Neural cell (in vitro differentiated cells): ENCODE measurements at regions not wholly inside any gene's neighbourhood (a gene's known extent, or its start where the extent isn't known, plus 50 kb on each side); places are given as distances from the start of the nearest gene placed in this dataset.

Source experiments
- EP300 ChIP-seq: fragments of 450-650 bp; conservative IDR thresholded peaks from 2 replicates; pipeline ENCODE4 v1.6.1; 2014; ENCODE audit warnings: antibody characterized with exemption, mild to moderate bottlenecking, moderate library complexity; ENCODE audit not compliant: poor library complexity, severe bottlenecking
- REST ChIP-seq: IDR thresholded peaks from 2 replicates; pipeline ENCODE4 v1.6.1; 2012; ENCODE audit warnings: borderline replicate concordance
- TF ChIP-seq, protein P1 (sequence below): fragments of 450-650 bp; IDR thresholded peaks from 2 replicates; pipeline ENCODE4 v1.5.1; 2014; ENCODE audit warnings: antibody characterized with exemption, mild to moderate bottlenecking, moderate library complexity; ENCODE audit not compliant: poor library complexity, severe bottlenecking

DNA sequence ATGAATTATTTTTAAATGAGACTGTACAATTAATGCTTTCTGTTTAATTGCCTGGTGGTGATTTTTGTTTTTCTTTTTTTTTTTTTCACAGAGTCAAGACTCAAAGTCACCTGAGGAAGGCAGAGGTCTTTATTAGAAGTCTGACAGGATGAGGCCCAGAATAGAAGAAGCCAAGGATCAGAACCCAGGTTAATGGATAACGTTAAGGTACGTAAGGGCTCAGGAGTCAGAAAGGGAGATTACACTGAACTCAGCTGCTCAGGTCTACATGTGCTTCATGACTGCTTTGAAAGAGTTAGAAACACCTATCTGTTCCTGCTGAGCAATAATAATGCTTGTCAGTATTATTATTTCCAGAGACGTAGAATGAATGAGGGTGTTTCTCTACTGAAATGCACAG is 196.5 kb downstream of the LRATD1 start:
- TF ChIP-seq REST: no peak
- TF ChIP-seq, protein P1, sequence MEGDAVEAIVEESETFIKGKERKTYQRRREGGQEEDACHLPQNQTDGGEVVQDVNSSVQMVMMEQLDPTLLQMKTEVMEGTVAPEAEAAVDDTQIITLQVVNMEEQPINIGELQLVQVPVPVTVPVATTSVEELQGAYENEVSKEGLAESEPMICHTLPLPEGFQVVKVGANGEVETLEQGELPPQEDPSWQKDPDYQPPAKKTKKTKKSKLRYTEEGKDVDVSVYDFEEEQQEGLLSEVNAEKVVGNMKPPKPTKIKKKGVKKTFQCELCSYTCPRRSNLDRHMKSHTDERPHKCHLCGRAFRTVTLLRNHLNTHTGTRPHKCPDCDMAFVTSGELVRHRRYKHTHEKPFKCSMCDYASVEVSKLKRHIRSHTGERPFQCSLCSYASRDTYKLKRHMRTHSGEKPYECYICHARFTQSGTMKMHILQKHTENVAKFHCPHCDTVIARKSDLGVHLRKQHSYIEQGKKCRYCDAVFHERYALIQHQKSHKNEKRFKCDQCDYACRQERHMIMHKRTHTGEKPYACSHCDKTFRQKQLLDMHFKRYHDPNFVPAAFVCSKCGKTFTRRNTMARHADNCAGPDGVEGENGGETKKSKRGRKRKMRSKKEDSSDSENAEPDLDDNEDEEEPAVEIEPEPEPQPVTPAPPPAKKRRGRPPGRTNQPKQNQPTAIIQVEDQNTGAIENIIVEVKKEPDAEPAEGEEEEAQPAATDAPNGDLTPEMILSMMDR: no peak
- no peak for TF ChIP-seq EP300
